Transverse colon (tissue), 4 donors: ENCODE measurements at regions not wholly inside any gene's neighbourhood (a gene's known extent, or its start where the extent isn't known, plus 50 kb on each side); places are given as distances from the start of the nearest gene placed in this dataset.

ENCODE experiments used
- DNase-seq: peaks from one replicate; pipeline ENCODE4 v3.0.0-alpha.2; 2019
- H3K27ac ChIP-seq, 4 donors: fragments of 200-600 bp; sonication (generic); 2 replicates each; pipeline ENCODE4 v1.5.1; 2016 to 2018; ENCODE audit warnings: inconsistent platforms in 4 of 4
- H3K27me3 ChIP-seq: fragments of 200-600 bp; sonication (generic); 2 replicates; pipeline ENCODE4 v1.5.1; 2017; ENCODE audit warnings: inconsistent platforms
- H3K36me3 ChIP-seq, 4 donors: fragments of 200-600 bp; sonication (generic); 2 replicates each; pipeline ENCODE4 v1.5.1; 2017 to 2019; ENCODE audit warnings: inconsistent platforms in 4 of 4
- H3K4me1 ChIP-seq, 4 donors: fragments of 200-600 bp; sonication (generic); 2 replicates each; pipeline ENCODE4 v1.5.1; 2017 to 2020; ENCODE audit warnings: inconsistent platforms in 4 of 4
- H3K4me3 ChIP-seq, 4 donors: fragments of 200-600 bp; sonication (generic); 1 replicate in 1 of 4; 2 replicates in 3 of 4; pipeline versions ENCODE4 v1.5.1 to v1.6.1; 2017 to 2019; ENCODE audit warnings: inconsistent platforms in 4 of 4
- H3K9me3 ChIP-seq, 2 donors: fragments of 200-600 bp; sonication (generic); 2 replicates each; pipeline ENCODE4 v1.5.1; 2017 to 2019; ENCODE audit warnings: inconsistent platforms in 2 of 2
- EP300 ChIP-seq: sonication (generic); formaldehyde crosslinking; IDR thresholded peaks from one replicate; pipeline ENCODE4 v1.6.1; 2017; ENCODE audit warnings: antibody characterized with exemption, low read depth
- POLR2A ChIP-seq: fragments of 450-650 bp; IDR thresholded peaks from one replicate; pipeline ENCODE4 v1.6.1; 2016; ENCODE audit warnings: antibody characterized with exemption, mild to moderate bottlenecking, moderate library complexity
- POLR2AphosphoS5 ChIP-seq, 3 donors: sonication (generic); formaldehyde crosslinking; IDR thresholded peaks; one replicate each; pipeline ENCODE4 v1.6.1; 2016; ENCODE audit warnings: antibody characterized with exemption in 3 of 3
- WGBS, 2 donors: methylation state at CpG; one replicate each; pipeline ENCODE4 v1.1.5; 2018; ENCODE audit warnings: low coverage in 1 of 2; 5-methylcytosine and 5-hydroxymethylcytosine counted together
- in situ Hi-C, 4 donors: fragments of 200-750 bp; cut with MboI; loops; one replicate each; pipeline versions ENCODE4 v1.15.0 to v1.15.1; 2017; ENCODE audit warnings: low sequenced_read_pairs in 3 of 4, low pct_ligation_motif_present in 1 of 4, low pct_unique_long_range_greater_than_20kb in 1 of 4
- intact Hi-C: fragments of 100-400 bp; cut with DNase I; formaldehyde crosslinking; loops from one replicate; pipeline ENCODE4 v1.15.1; 2023; ENCODE audit warnings: low total_unique reads
- small RNA-seq, 4 donors: library from RNA; depleted of rRNA; stranded (forward); fragments of <200 nt; gene quantifications; one replicate each; pipeline ENCODE3, GENCODE V24; 2016
- TF ChIP-seq, protein P1 (sequence below), 5 experiments: fragments of 200-600 bp in 3 of 5; fragments of 450-650 bp in 2 of 5; sonication (generic) in 3 of 5; IDR thresholded peaks; 1 replicate in 2 of 5; 2 replicates in 3 of 5; pipeline ENCODE4 v1.5.1; 2016 to 2017; ENCODE audit warnings: antibody characterized with exemption in 5 of 5, inconsistent platforms in 3 of 5, mild to moderate bottlenecking in 2 of 5, moderate library complexity in 1 of 5

DNA sequence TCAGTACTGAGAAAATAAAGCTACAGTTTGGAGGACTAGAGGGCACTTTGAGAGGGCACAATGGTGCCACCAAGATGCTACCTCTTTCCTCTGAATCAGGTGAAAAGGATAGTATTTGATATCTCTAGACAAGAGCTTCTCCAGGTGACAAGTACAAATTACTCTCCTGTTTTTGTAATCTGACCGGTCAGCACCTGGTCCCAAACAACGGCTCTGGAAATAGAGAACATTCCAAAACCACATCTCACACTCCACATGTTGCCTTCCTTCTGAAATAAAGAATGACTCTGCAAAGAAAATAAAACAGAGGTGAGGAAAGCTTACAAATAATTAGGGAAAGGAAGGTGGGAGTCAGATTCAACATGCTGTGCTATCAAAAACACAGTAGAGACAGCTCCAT, 51.3 kb upstream of the CITED2 start:
- TF ChIP-seq POLR2AphosphoS5 (IDR thresholded peaks at IDR 0.05) (no peak), EP300 (no peak), POLR2A (no peak)
- Histone ChIP-seq H3K9me3 (no peaks in the 10 kb centered on the region), H3K27me3 (no peaks in the 10 kb centered on the region), H3K4me3 (no peak overlapping the region), H3K36me3 (no peaks in the 10 kb centered on the region), H3K4me1 (peaks cover 0 to 6% (median 0%) of the 10 kb centered on the region in 4 donors), H3K27ac (no peak overlapping the region)
- intact Hi-C loops (no loop called here), in situ Hi-C loops (no loop called here)
- DNase-seq, result no peak
- 81 to 91% methylated on average over 2 of the region's 2 CpGs for WGBS, 2 donors

DNA sequence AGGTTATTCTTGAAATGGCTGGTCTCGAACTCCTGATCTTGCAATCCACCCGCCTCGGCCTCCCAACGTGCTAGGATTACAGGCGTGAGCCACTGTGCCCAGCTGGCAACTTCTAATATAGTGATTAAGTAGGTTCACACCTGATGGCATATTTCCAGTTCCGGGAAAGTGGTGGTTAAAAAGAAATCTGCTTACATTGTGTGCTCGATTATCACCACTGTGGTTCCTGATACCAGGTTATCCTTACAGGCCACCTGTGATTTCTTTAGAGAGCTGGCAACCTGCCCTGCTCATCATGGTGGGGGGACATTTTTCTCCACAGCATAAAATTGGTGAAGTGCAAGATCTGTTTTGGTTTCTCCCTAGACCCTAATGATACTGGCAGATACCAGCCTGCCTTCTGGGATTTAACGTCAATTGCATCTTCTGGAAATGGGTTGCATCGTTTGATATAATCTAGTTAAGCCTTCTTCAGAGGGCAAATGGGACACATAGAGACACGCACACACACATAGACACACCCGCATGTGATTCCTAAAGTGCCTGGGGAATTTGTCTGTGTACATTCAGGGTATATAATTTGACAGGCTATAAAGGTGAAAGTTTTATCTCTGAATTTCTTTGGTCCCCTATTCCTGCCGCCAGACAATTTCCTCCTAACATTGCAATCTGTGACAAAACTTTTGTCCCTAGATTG, 49.7 kb upstream of the CITED2 start:
- Histone ChIP-seq H3K36me3 (no peaks in the 10 kb centered on the region), H3K4me1 (peaks cover 0 to 6% (median 0%) of the 10 kb centered on the region in 4 donors), H3K27me3 (no peaks in the 10 kb centered on the region), H3K4me3 (no peak overlapping the region), H3K9me3 (no peaks in the 10 kb centered on the region), H3K27ac (no peak overlapping the region)
- TF ChIP-seq POLR2A (no peak), EP300 (no peak), POLR2AphosphoS5 (IDR thresholded peaks at IDR 0.05) (no peak)
- TF ChIP-seq, protein P1, sequence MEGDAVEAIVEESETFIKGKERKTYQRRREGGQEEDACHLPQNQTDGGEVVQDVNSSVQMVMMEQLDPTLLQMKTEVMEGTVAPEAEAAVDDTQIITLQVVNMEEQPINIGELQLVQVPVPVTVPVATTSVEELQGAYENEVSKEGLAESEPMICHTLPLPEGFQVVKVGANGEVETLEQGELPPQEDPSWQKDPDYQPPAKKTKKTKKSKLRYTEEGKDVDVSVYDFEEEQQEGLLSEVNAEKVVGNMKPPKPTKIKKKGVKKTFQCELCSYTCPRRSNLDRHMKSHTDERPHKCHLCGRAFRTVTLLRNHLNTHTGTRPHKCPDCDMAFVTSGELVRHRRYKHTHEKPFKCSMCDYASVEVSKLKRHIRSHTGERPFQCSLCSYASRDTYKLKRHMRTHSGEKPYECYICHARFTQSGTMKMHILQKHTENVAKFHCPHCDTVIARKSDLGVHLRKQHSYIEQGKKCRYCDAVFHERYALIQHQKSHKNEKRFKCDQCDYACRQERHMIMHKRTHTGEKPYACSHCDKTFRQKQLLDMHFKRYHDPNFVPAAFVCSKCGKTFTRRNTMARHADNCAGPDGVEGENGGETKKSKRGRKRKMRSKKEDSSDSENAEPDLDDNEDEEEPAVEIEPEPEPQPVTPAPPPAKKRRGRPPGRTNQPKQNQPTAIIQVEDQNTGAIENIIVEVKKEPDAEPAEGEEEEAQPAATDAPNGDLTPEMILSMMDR (IDR thresholded peaks at IDR 0.05), result no peak
- intact Hi-C loops, result no loop called here
- in situ Hi-C loops, result no loop called here
- WGBS, 2 donors, result 74 to 81% methylated on average over 7 to 12 of the region's 12 CpGs
- no peak for DNase-seq

Small RNA genes lying in the stretch of these regions (small RNA-seq; reads per million reads assigned to genes)
- gene AL357080.1, result 0 reads per million in 4 donors
- 0 reads per million in 4 donors for gene MIR3668
- gene MIR4465, result 0 reads per million in 4 donors
- 0 reads per million in 4 donors for gene RN7SKP106
- gene RNA5SP220, result 0 reads per million in 4 donors
